GM23338 (cell line): ENCODE measurements at regions not wholly inside any gene's neighbourhood (a gene's known extent, or its start where the extent isn't known, plus 50 kb on each side); places are given as distances from the start of the nearest gene placed in this dataset.

Experiments
- ATAC-seq: fragments of 200-7000 bp; cut with Tn5 transposase; 3 replicates; pipeline ENCODE4 v1.9.1; 2020
- DNase-seq: peaks from one replicate; pipeline ENCODE4 v3.0.0-alpha.2; 2015; ENCODE audit warnings: low spot score
- H2AFZ ChIP-seq: fragments of 200-600 bp; sonication (generic); 2 replicates; pipeline ENCODE4 v1.8.0; 2016; ENCODE audit warnings: antibody characterized with exemption, mild to moderate bottlenecking, moderate library complexity
- H3F3A ChIP-seq: fragments of 200-600 bp; sonication (generic); replicated peaks from 2 replicates; pipeline ENCODE4 v1.8.0; 2017; ENCODE audit warnings: antibody characterized with exemption, mixed run types, low read depth
- H3K27ac ChIP-seq: fragments of 200-600 bp; sonication (generic); 2 replicates; pipeline ENCODE4 v1.6.1; 2016; ENCODE audit warnings: low read depth
- H3K27me3 ChIP-seq: fragments of 200-600 bp; sonication (generic); 2 replicates; pipeline ENCODE4 v1.8.0; 2016; ENCODE audit warnings: mild to moderate bottlenecking, mixed run types, moderate library complexity; ENCODE audit not compliant: insufficient read depth
- H3K36me3 ChIP-seq: fragments of 200-600 bp; sonication (generic); 2 replicates; pipeline ENCODE4 v1.8.0; 2016; ENCODE audit warnings: mild to moderate bottlenecking; ENCODE audit not compliant: insufficient read depth
- H3K4me1 ChIP-seq: fragments of 200-600 bp; sonication (generic); 2 replicates; pipeline ENCODE4 v1.8.0; 2016; ENCODE audit warnings: mild to moderate bottlenecking, moderate library complexity; ENCODE audit not compliant: insufficient read depth
- H3K4me2 ChIP-seq: fragments of 200-600 bp; sonication (generic); 2 replicates; pipeline ENCODE4 v1.7.1; 2017; ENCODE audit warnings: mixed run types
- H3K4me3 ChIP-seq: fragments of 200-600 bp; sonication (generic); 2 replicates; pipeline ENCODE4 v1.6.1; 2016; ENCODE audit warnings: mixed run types
- H3K79me2 ChIP-seq: fragments of 200-600 bp; sonication (generic); replicated peaks from 2 replicates; pipeline ENCODE4 v1.8.0; 2017; ENCODE audit warnings: mild to moderate bottlenecking; ENCODE audit not compliant: insufficient read depth
- H3K9me2 ChIP-seq: fragments of 200-600 bp; sonication (generic); 2 replicates; pipeline ENCODE4 v1.8.0; 2017; ENCODE audit not compliant: insufficient read depth
- H4K20me1 ChIP-seq: fragments of 200-600 bp; sonication (generic); replicated peaks from 2 replicates; pipeline ENCODE4 v1.8.0; 2017; ENCODE audit warnings: mild to moderate bottlenecking; ENCODE audit not compliant: insufficient read depth
- H3K27ac Mint-ChIP-seq: 2 replicates; pipeline ENCODE4 v1.8.0; 2020; ENCODE audit warnings: inconsistent platforms, mild to moderate bottlenecking, moderate library complexity, mixed read lengths
- H3K27me3 Mint-ChIP-seq: 3 replicates; pipeline ENCODE4 v1.8.0; 2022; ENCODE audit warnings: low read depth, mild to moderate bottlenecking, moderate library complexity, mixed read lengths, inconsistent platforms; ENCODE audit not compliant: insufficient read depth, poor library complexity
- H3K36me3 Mint-ChIP-seq: 3 replicates; pipeline ENCODE4 v1.8.0; 2021; ENCODE audit warnings: low read depth, mild to moderate bottlenecking, inconsistent platforms, moderate library complexity, mixed read lengths
- H3K4me1 Mint-ChIP-seq: 3 replicates; pipeline ENCODE4 v1.8.0; 2020; ENCODE audit warnings: mild to moderate bottlenecking, inconsistent platforms, mixed read lengths
- H3K4me3 Mint-ChIP-seq: 3 replicates; pipeline ENCODE4 v1.8.0; 2021; ENCODE audit warnings: moderate library complexity, mild to moderate bottlenecking, inconsistent platforms, mixed read lengths
- H3K9me3 Mint-ChIP-seq: 3 replicates; pipeline ENCODE4 v1.8.0; 2020; ENCODE audit warnings: moderate library complexity, mild to moderate bottlenecking, inconsistent platforms, mixed read lengths
- CREB1 ChIP-seq: fragments of 250-450 bp; sonication (Bioruptor Pico); IDR thresholded peaks from 2 replicates; pipeline ENCODE4 v1.5.0; 2020; ENCODE audit warnings: low read depth, mild to moderate bottlenecking, moderate library complexity
- EZH2 ChIP-seq: fragments of 200-600 bp; sonication (generic); IDR thresholded peaks from one replicate; pipeline ENCODE4 v1.8.0; 2017; ENCODE audit warnings: antibody characterized with exemption, mild to moderate bottlenecking, low read depth; ENCODE audit not compliant: unreplicated experiment
- EZH2phosphoT487 ChIP-seq: fragments of 200-600 bp; sonication (generic); IDR thresholded peaks from one replicate; pipeline ENCODE4 v1.8.1; 2018; ENCODE audit warnings: antibody characterized with exemption; ENCODE audit not compliant: unreplicated experiment
- JUNB ChIP-seq: IDR thresholded peaks from one replicate; pipeline ENCODE4 v1.6.1; 2016; ENCODE audit warnings: antibody characterized with exemption; ENCODE audit not compliant: unreplicated experiment
- NANOG ChIP-seq: IDR thresholded peaks from 2 replicates; pipeline ENCODE4 v1.6.1; 2016; ENCODE audit warnings: antibody characterized with exemption, borderline replicate concordance
- POLR2AphosphoS5 ChIP-seq: IDR thresholded peaks from 2 replicates; pipeline ENCODE4 v1.6.1; 2016; ENCODE audit warnings: antibody characterized with exemption, low read depth
- STAT1 ChIP-seq: IDR thresholded peaks from one replicate; pipeline ENCODE4 v1.6.1; 2016; ENCODE audit warnings: antibody characterized with exemption; ENCODE audit not compliant: unreplicated experiment
- ZNF114 ChIP-seq: fragments of 250-450 bp; sonication (Bioruptor Pico); IDR thresholded peaks from 2 replicates; pipeline ENCODE4 v1.5.0; 2020; ENCODE audit warnings: mild to moderate bottlenecking, moderate library complexity
- ZNF331 ChIP-seq: fragments of 250-450 bp; sonication (Bioruptor Pico); IDR thresholded peaks from 2 replicates; pipeline ENCODE4 v1.5.0; 2020; ENCODE audit warnings: low read depth, mild to moderate bottlenecking, moderate library complexity
- TF ChIP-seq, protein P1 (sequence below): IDR thresholded peaks from 2 replicates; pipeline ENCODE4 v1.6.1; 2016; ENCODE audit warnings: antibody characterized with exemption
- TF ChIP-seq, protein P2 (sequence below), 2 experiments: fragments of 200-600 bp in 1 of 2; sonication (generic) in 1 of 2; conservative IDR thresholded peaks; 2 replicates each; pipeline versions ENCODE4 v1.5.1 to v1.6.1; 2016 to 2017; ENCODE audit warnings: antibody characterized with exemption in 2 of 2, low read depth in 2 of 2, mild to moderate bottlenecking in 2 of 2, moderate library complexity in 1 of 2
- TF ChIP-seq, protein P3 (sequence below): IDR thresholded peaks from one replicate; pipeline ENCODE4 v1.6.1; 2018; ENCODE audit warnings: antibody characterized with exemption; ENCODE audit not compliant: unreplicated experiment
- TF ChIP-seq, protein P4 (sequence below): fragments of 250-450 bp; sonication (Bioruptor Pico); IDR thresholded peaks from 2 replicates; pipeline ENCODE4 v1.5.0; 2020; ENCODE audit warnings: mild to moderate bottlenecking, moderate library complexity

DNA sequence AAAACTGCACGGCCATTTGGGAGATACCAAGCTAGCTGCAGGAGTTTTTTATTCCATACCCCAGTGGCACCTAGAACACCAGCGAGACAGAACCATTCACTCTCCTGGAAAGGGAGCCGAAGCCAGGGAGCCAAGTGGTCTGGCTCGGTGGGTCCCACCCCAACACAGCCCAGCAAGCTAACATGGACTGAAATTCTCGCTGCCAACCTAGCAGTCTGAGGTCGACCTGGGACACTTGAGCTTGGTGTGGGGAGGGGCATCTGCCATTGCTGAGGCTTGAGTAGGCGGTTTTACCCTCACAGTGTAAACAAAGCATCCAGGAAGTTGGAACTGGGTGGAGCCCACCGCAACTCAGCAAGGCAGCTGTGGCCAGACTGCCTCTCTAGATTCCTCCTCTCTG is 108.9 kb upstream of the CHD1 start:
- no peaks in the 10 kb centered on the region for H4K20me1 ChIP-seq
- no peak overlapping the region for H3K4me2 ChIP-seq
- no peaks in the 10 kb centered on the region for H3K36me3 Mint-ChIP-seq
- H2AFZ ChIP-seq, result peak overlapping the region; percentile 96
- no peaks in the 10 kb centered on the region for H3K79me2 ChIP-seq
- no peaks in the 10 kb centered on the region for H3F3A ChIP-seq
- no peak; the same call in 2 of the 3 replicates for ATAC-seq
- H3K4me1 ChIP-seq, result no peaks in the 10 kb centered on the region
- no peaks in the 10 kb centered on the region for H3K36me3 ChIP-seq
- H3K9me2 ChIP-seq, result no peaks in the 10 kb centered on the region
- peak; percentile 18 for DNase-seq
- TF ChIP-seq CREB1 (CRISPR knock-in tag), result no peak
- no peak for TF ChIP-seq EZH2phosphoT487
- TF ChIP-seq, protein P1, sequence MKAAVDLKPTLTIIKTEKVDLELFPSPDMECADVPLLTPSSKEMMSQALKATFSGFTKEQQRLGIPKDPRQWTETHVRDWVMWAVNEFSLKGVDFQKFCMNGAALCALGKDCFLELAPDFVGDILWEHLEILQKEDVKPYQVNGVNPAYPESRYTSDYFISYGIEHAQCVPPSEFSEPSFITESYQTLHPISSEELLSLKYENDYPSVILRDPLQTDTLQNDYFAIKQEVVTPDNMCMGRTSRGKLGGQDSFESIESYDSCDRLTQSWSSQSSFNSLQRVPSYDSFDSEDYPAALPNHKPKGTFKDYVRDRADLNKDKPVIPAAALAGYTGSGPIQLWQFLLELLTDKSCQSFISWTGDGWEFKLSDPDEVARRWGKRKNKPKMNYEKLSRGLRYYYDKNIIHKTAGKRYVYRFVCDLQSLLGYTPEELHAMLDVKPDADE, result no peak
- TF ChIP-seq, protein P2, sequence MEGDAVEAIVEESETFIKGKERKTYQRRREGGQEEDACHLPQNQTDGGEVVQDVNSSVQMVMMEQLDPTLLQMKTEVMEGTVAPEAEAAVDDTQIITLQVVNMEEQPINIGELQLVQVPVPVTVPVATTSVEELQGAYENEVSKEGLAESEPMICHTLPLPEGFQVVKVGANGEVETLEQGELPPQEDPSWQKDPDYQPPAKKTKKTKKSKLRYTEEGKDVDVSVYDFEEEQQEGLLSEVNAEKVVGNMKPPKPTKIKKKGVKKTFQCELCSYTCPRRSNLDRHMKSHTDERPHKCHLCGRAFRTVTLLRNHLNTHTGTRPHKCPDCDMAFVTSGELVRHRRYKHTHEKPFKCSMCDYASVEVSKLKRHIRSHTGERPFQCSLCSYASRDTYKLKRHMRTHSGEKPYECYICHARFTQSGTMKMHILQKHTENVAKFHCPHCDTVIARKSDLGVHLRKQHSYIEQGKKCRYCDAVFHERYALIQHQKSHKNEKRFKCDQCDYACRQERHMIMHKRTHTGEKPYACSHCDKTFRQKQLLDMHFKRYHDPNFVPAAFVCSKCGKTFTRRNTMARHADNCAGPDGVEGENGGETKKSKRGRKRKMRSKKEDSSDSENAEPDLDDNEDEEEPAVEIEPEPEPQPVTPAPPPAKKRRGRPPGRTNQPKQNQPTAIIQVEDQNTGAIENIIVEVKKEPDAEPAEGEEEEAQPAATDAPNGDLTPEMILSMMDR (conservative IDR thresholded peaks at IDR 0.05; ENCODE audit: low read depth in 2 of 2), result no peak
- TF ChIP-seq, protein P3, sequence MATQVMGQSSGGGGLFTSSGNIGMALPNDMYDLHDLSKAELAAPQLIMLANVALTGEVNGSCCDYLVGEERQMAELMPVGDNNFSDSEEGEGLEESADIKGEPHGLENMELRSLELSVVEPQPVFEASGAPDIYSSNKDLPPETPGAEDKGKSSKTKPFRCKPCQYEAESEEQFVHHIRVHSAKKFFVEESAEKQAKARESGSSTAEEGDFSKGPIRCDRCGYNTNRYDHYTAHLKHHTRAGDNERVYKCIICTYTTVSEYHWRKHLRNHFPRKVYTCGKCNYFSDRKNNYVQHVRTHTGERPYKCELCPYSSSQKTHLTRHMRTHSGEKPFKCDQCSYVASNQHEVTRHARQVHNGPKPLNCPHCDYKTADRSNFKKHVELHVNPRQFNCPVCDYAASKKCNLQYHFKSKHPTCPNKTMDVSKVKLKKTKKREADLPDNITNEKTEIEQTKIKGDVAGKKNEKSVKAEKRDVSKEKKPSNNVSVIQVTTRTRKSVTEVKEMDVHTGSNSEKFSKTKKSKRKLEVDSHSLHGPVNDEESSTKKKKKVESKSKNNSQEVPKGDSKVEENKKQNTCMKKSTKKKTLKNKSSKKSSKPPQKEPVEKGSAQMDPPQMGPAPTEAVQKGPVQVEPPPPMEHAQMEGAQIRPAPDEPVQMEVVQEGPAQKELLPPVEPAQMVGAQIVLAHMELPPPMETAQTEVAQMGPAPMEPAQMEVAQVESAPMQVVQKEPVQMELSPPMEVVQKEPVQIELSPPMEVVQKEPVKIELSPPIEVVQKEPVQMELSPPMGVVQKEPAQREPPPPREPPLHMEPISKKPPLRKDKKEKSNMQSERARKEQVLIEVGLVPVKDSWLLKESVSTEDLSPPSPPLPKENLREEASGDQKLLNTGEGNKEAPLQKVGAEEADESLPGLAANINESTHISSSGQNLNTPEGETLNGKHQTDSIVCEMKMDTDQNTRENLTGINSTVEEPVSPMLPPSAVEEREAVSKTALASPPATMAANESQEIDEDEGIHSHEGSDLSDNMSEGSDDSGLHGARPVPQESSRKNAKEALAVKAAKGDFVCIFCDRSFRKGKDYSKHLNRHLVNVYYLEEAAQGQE, result no peak
- TF ChIP-seq ZNF114 (CRISPR knock-in tag), result no peak
- TF ChIP-seq, protein P4, sequence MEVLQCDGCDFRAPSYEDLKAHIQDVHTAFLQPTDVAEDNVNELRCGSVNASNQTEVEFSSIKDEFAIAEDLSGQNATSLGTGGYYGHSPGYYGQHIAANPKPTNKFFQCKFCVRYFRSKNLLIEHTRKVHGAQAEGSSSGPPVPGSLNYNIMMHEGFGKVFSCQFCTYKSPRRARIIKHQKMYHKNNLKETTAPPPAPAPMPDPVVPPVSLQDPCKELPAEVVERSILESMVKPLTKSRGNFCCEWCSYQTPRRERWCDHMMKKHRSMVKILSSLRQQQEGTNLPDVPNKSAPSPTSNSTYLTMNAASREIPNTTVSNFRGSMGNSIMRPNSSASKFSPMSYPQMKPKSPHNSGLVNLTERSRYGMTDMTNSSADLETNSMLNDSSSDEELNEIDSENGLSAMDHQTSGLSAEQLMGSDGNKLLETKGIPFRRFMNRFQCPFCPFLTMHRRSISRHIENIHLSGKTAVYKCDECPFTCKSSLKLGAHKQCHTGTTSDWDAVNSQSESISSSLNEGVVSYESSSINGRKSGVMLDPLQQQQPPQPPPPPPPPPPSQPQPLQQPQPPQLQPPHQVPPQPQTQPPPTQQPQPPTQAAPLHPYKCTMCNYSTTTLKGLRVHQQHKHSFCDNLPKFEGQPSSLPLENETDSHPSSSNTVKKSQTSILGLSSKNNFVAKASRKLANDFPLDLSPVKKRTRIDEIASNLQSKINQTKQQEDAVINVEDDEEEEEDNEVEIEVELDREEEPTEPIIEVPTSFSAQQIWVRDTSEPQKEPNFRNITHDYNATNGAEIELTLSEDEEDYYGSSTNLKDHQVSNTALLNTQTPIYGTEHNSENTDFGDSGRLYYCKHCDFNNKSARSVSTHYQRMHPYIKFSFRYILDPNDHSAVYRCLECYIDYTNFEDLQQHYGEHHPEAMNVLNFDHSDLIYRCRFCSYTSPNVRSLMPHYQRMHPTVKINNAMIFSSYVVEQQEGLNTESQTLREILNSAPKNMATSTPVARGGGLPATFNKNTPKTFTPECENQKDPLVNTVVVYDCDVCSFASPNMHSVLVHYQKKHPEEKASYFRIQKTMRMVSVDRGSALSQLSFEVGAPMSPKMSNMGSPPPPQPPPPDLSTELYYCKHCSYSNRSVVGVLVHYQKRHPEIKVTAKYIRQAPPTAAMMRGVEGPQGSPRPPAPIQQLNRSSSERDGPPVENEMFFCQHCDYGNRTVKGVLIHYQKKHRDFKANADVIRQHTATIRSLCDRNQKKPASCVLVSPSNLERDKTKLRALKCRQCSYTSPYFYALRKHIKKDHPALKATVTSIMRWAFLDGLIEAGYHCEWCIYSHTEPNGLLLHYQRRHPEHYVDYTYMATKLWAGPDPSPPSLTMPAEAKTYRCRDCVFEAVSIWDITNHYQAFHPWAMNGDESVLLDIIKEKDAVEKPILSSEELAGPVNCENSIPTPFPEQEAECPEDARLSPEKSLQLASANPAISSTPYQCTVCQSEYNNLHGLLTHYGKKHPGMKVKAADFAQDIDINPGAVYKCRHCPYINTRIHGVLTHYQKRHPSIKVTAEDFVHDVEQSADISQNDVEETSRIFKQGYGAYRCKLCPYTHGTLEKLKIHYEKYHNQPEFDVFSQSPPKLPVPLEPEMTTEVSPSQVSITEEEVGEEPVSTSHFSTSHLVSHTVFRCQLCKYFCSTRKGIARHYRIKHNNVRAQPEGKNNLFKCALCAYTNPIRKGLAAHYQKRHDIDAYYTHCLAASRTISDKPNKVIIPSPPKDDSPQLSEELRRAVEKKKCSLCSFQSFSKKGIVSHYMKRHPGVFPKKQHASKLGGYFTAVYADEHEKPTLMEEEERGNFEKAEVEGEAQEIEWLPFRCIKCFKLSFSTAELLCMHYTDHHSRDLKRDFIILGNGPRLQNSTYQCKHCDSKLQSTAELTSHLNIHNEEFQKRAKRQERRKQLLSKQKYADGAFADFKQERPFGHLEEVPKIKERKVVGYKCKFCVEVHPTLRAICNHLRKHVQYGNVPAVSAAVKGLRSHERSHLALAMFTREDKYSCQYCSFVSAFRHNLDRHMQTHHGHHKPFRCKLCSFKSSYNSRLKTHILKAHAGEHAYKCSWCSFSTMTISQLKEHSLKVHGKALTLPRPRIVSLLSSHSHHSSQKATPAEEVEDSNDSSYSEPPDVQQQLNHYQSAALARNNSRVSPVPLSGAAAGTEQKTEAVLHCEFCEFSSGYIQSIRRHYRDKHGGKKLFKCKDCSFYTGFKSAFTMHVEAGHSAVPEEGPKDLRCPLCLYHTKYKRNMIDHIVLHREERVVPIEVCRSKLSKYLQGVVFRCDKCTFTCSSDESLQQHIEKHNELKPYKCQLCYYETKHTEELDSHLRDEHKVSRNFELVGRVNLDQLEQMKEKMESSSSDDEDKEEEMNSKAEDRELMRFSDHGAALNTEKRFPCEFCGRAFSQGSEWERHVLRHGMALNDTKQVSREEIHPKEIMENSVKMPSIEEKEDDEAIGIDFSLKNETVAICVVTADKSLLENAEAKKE (CRISPR knock-in tag), result no peak
- TF ChIP-seq NANOG, result no peak
- TF ChIP-seq STAT1, result no peak
- TF ChIP-seq EZH2, result no peak
- TF ChIP-seq POLR2AphosphoS5, result no peak
- no peak for TF ChIP-seq JUNB
- TF ChIP-seq ZNF331 (CRISPR knock-in tag), result no peak
- H3K4me1 Mint-ChIP-seq, result no peaks in the 10 kb centered on the region
- H3K27ac ChIP-seq, result no peak overlapping the region
- H3K4me3 Mint-ChIP-seq, result no peak overlapping the region
- no peak overlapping the region for H3K4me3 ChIP-seq
- no peaks in the 10 kb centered on the region; the same call in 2 of the 3 replicates for H3K9me3 Mint-ChIP-seq
- H3K27me3 ChIP-seq, result no peaks in the 10 kb centered on the region
- H3K27ac Mint-ChIP-seq, result no peak overlapping the region
- no peaks in the 10 kb centered on the region for H3K27me3 Mint-ChIP-seq
